HL-60/S4 (cell line): ENCODE measurements at regions not wholly inside any gene's neighbourhood (a gene's known extent, or its start where the extent isn't known, plus 50 kb on each side); places are given as distances from the start of the nearest gene placed in this dataset.
"Not testable (repeated sequence)": the region's sequence is repeated elsewhere in the genome, so short reads cannot be mapped to it uniquely, and the experiment has no call there.

Experiments
- in situ Hi-C: fragments of 300-500 bp; cut with MboI; formaldehyde crosslinking; loops from 2 replicates; pipeline ENCODE4 v1.14.3; 2022; ENCODE audit warnings: low sequenced_read_pairs

DNA sequence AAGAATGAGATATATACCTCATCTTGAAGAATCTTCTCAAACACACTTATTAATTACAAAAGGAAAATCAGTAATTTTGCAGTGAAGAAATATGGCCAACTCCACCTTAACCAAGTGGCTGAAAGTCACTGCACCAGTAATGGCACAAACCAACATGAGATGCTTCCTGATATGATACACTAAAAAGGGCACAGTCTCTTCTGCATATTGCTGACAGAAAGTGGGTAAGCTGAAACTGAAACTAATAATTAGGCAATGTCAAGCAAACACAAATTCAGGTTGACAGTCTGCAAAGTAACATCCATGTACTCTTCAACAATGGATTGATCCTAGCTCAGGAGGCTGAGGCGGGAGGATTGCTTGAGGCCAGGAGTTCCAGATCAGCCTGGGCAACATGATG lies 56.1 kb downstream of the ZNF22 start:
- in situ Hi-C loops, result not testable (repeated sequence)

- in situ Hi-C loops, result no loop called here
These were observed 57.9 kb downstream of the ZNF22 start for GRCh38 chr10:45058580-45058979.

DNA sequence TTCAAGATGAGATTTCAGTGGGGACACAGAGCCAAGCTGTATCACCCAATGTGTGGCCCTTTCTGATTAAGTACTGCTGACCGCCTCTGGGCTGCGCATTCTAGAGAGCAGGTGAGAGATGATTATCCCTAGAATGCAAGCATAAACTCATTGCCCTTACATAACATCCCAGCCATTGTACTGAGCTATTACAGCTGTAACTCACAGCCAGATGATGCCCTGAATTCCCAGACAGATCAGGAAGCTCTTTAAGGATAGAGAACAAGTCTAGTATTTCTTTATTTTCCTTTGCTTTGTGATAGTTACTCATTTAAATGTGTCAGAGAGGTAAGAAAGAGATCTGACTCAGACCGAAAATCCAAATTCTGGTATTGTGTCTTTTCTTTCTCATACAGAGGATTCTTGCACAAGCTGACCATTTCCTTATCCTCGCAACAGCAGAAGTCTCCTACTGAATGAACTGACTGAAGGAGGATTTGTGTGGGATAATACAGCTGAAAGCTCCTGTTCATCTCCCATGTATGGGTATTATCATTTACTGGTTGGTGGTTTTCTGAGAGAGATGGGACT lies 58.4 kb downstream of the ZNF22 start:
- in situ Hi-C loops, result no loop called here

DNA sequence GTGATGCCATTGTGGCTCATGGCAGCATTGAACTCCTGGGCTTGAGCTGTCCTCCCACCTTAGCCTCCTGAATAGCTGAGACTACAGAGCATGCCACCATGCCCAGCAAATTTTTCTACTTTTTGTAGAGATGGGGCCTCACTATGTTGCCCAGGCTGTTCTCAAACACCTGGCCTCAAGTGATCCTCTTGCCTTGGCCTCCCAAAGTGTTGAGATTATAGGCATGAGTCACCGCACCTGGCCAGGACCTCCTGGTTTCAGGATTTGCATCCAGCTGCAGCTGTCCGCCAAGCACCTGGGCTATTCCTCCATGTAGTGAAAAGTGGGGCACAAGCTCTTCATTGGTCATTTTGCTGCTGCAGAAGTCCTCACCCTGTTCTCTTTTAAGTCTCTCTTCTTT lies 58.9 kb downstream of the ZNF22 start:
- in situ Hi-C loops, result no loop called here

DNA sequence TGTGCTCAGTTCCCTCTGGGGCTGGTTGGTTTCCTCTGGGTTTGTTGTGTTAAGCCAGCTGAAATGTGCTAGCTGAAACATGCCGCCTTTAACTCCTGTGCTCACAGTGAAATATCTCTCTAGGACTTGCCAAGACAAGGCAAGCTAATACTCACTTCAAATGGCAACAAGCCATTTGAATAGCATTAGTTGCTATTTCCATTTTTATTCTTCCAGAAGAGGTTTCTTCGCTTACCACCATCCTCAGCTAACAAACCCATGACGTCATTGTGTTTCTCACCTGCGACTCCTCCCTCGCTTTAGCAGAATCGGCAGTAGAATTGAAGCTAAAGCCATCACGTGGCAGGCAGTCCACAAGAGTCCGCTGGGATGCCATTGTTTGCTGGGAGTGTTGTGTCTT lies 61.3 kb downstream of the ZNF22 start:
- in situ Hi-C loops, result no loop called here

GRCh38 chr10:45063591-45064231 lies 63.0 kb downstream of the ZNF22 start:
- in situ Hi-C loops, result no loop called here

DNA sequence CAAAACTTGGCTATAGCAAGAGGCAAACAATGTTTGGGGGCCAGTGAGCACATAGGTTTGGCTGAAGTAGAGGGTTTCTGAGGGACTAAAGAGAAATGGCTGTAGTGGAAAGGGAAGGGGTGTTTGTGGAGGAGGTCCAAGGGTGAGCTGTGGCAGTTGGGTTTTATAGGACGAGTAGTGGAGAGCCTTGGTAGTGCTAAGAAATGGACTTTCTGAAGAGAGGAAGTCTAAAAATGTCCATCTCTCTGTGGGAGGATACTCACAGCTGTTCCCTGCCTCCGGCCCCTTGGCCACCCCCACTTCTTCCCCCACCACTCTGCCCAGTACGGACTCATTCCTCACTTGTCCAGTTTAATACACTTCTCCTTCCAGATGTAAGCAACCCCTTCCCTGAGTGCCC lies 64.3 kb downstream of the ZNF22 start:
- in situ Hi-C loops, result no loop called here

GRCh38 chr10:45071043-45071813 lies 70.5 kb downstream of the ZNF22 start:
- in situ Hi-C loops, result no loop called here

DNA sequence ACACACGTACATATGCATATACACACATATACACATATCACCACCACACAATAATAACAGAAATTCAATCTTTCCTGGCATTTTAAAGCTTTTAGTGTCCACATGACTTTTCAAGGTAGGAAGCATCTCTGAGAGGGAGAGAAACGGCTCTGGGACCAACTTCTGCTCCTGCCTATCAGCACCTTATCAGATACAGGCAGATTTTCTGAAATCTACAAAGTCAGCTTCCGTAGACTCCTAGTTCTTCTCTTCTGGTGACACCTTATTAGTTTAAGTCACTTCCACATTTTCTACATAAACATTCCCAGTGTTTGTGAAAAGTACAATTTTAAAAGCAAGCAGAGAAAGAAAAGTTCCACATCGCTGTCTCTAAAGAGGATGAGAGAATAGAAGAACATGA lies 74.5 kb downstream of the ZNF22 start:
- in situ Hi-C loops, result no loop called here

GRCh38 chr10:45075826-45076380 lies 75.2 kb downstream of the ZNF22 start:
- in situ Hi-C loops, result no loop called here

- in situ Hi-C loops, result no loop called here
These were observed 76.2 kb downstream of the ZNF22 start for GRCh38 chr10:45076891-45077290.

- in situ Hi-C loops, result no loop called here
These were observed 79.6 kb downstream of the ZNF22 start for GRCh38 chr10:45080331-45080730.

DNA sequence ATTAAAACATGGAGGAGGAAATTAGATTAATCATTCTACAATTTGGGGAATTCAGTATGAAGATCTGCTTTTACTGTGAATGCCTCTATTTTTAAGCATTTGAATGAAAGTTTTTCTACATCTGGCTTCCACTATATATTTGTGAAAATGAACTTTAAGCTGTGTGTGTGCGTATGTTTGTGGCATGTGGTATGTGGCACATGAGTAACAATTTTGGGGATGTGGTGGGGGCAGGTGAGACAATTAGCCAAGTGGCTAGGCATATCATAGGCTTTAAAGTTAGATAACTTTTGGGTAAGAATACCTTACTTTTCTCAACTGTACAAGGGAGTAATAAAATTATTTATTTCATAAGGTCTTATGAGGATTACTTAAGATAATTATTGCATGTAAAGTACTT lies 81.5 kb downstream of the ZNF22 start:
- in situ Hi-C loops, result no loop called here

GRCh38 chr10:45091968-45092367 lies 91.2 kb downstream of the ZNF22 start:
- in situ Hi-C loops, result no loop called here

GRCh38 chr10:45093945-45094344 lies 93.2 kb downstream of the ZNF22 start:
- in situ Hi-C loops, result no loop called here

- in situ Hi-C loops, result no loop called here
These were observed 94.6 kb downstream of the ZNF22 start for GRCh38 chr10:45095286-45095685.

DNA sequence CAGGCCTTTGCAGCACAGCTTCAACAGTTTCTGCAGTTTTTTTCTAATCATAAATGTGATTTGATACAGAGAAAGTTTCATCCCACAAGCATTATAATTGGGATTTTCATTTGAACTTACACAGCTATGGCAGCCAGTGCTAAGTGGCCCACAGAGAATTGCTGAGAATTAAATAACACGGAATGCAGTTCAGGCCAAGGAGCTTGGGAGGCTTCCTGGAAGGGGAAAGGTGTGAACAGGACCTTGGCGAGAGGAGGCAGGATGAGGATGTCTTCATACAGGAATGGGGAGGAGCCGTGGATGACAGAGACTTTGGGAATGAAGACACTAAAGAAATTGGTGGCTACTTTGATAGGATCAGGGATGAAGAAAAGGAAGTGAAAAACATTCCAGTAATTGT lies 95.3 kb downstream of the ZNF22 start:
- in situ Hi-C loops, result no loop called here

DNA sequence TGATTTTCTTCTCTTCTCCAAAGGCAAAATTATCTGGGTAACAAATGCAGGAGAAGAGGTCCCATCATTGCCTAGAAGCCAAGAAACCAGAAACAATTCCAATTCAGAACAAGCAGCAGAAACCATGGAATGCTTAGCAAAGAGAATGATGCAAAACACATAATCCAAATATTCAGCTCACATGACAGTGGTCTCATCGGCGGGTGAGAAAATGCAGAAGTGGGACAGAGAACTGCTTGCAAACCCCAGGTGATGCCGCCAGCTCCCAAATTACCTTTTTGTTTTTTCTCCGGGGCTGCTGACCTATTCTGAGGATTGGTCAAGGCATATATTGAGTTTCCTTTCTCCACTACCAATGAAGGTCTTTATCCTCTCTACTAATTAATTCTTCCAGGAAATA lies 99.7 kb downstream of the ZNF22 start:
- in situ Hi-C loops, result no loop called here

DNA sequence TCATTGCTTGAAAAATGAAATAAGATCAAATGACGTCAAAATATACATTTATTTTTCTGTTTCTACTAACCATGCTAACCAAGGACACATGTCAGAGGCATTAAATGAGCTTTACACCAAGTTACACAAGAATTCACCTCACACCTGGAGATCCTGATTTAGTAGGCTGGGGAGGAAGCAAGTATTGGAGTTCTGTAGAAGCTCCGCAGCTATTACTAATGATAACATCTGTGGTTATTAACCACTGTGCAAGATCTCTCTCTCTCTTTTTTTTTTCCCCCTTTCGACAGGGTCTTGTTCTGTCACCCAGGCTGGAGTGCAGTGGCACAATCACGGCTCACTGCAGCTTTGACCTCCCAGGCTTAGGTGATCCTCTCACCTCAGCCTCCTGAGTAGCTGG lies 104.0 kb downstream of the ZNF22 start:
- in situ Hi-C loops, result no loop called here

DNA sequence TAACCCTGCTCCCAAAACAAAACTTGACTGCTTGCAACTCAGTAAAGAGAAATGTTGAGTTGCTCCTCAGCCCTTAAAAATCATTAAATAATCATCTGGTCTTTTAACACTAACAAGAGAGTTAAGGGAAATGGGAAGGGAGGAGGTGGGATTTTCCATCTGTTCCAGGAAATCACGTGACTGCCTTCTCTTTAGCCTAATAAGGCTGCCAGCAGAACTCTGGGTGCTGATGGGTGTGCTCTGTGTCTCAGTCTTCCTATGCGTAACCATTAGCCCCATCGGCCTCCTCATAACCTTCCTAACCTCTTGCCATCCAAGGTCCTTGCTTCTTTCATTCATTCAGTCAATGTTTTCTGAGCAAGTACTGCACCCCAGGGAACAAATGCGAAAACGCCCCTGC lies 104.6 kb downstream of the ZNF22 start:
- in situ Hi-C loops, result not testable (repeated sequence)

DNA sequence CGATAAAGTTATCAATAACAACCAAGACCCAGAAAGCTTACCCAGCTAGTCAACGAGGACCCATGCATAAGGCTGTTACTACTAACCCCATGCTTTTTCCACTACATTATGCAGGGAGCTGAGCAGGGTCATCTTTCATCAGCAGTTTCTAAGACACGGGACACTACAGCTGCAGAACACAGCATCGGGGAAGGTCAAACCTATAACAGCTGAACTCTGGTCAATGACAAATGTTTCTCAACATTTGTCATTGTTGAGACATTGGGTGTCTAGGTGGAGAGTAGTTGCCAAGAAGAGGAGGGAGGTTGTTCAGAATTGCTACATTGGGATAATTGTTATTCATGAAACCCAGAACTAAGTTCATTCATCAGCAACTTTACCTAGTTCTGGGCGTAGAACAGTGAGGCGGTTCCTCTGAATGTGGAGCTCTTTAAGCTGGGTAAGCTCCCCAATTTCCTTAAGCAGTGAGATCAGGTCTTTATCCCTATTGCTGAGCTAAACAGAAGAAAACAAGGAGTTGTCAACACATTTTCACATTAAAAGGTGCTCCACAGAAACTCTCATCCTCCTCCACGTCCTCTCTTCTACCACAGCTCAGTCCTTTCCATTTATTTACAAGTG lies 105.6 kb downstream of the ZNF22 start:
- in situ Hi-C loops, result no loop called here

- in situ Hi-C loops, result no loop called here
These were observed 110.8 kb downstream of the ZNF22 start for GRCh38 chr10:45111509-45111908.
